Retinal pigment epithelial cell (primary cell): ENCODE measurements at regions not wholly inside any gene's neighbourhood (a gene's known extent, or its start where the extent isn't known, plus 50 kb on each side); places are given as distances from the start of the nearest gene placed in this dataset.

ENCODE experiments used
- DNase-seq: peaks from one replicate; pipeline ENCODE4 v3.0.0-alpha.2; 2010; ENCODE audit warnings: low read depth
- H3K4me3 ChIP-seq: 2 replicates; pipeline ENCODE4 v1.5.1; 2011; ENCODE audit warnings: mild to moderate bottlenecking, low read length, control low read depth, moderate library complexity
- CTCF ChIP-seq: conservative IDR thresholded peaks from 2 replicates; pipeline ENCODE4 v1.5.1; 2011; ENCODE audit warnings: low read depth, low read length, control low read depth, inconsistent platforms

- no peak for DNase-seq
- no peak overlapping the region for H3K4me3 ChIP-seq
- no peak for TF ChIP-seq CTCF
Measured at GRCh38 chr5:2899311-2899710, 147.8 kb upstream of the IRX2 start.

DNA sequence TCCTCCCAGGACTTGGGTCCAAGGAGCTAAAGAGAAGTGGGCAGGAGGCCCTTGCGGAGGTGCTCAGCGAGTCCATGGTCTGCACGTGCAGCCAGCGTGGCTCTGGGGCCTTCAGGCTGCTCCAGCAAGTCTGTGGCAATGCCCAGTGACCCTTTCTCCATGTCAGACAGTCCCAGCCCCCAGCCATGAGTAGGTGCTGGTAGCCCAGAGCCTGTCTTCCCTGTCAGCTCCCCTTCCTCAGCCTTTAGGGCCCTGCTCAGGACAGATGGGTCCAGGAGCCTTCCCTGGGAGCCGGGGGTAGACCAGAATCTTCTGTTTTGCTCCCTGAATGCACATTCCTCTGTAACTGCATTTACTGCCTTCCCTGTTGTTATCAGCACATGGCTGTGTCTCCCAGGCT is 147.2 kb upstream of the IRX2 start:
- TF ChIP-seq CTCF = no peak
- no peak for DNase-seq
- H3K4me3 ChIP-seq = no peak overlapping the region

GRCh38 chr5:2897276-2897961 is 145.9 kb upstream of the IRX2 start:
- no peak for DNase-seq
- no peak for TF ChIP-seq CTCF
- no peak overlapping the region for H3K4me3 ChIP-seq

DNA sequence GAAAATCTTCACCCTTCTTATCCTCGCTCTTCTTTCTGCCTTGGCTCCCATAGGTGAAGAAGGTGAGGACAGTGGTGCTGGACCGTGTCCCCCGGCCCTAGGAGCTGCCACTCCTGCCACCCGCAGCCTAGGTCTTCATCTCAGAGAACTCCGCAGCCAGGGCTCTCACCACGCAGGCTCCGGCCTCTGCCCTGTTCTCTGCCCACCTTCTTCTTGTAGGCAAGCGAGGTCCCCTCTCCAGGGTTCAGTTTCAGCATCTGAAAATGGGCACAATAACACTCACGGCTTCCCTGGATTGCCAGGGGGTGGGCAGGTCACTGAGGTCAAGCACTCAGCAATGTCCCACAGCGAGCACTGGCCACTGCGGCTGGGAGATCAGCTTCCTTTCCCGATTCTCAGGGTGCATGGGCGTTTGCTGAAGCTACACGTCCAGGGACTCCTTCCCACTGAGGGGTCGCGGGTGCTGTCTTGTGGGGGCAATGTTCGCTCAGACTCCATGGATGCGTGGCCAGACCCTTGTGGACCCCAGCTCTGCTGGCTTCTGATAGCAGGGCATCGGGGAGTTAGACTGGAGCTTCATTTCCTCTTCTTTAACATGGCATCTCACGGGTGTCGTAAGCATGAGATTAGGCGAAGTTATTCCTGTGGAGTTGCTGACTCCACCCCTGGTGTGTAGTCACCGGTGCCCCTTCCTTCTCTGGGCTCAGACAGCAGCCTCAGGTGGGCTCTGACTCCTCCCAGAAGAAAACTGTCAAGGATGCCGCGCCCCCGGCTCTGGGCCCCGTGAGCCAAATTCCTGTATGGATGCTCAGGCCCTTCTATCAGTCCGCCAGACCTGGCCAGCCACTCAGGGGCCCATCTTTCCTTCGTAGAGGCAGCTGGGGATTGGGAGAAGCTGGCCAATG is 145.1 kb upstream of the IRX2 start:
- H3K4me3 ChIP-seq = no peak overlapping the region
- DNase-seq = no peak
- no peak for TF ChIP-seq CTCF

- DNase-seq = no peak
- no peak overlapping the region for H3K4me3 ChIP-seq
- TF ChIP-seq CTCF = no peak
Measured at GRCh38 chr5:2895876-2896275, 144.4 kb upstream of the IRX2 start.

GRCh38 chr5:2895196-2895595 is 143.7 kb upstream of the IRX2 start:
- TF ChIP-seq CTCF = no peak
- H3K4me3 ChIP-seq = no peak overlapping the region
- DNase-seq = no peak
